IMR-90 (cell line): ENCODE measurements at regions not wholly inside any gene's neighbourhood (a gene's known extent, or its start where the extent isn't known, plus 50 kb on each side); places are given as distances from the start of the nearest gene placed in this dataset.

ENCODE experiments used
- ATAC-seq: fragments of 200-7000 bp; cut with Tn5 transposase; 2 replicates; pipeline ENCODE4 v1.9.1; 2020; ENCODE audit warnings: low read depth, mild to moderate bottlenecking, moderate library complexity
- BruUV-seq: library from RNA; stranded (reverse); fragments of 400-500 nt; replicated peaks from 2 replicates; lab custom pipeline; 2021; lab: Mats Ljungman, UMichigan
- CTCF ChIA-PET: fragments of 300-600 bp; formaldehyde crosslinking; extraction: SDS; loops from one replicate; lab custom pipeline; 2021; ENCODE audit warnings: antibody characterized with exemption; lab: Yijun Ruan, JAX
- POLR2A ChIA-PET: fragments of 300-600 bp; sonication (Branson Sonifier 250); formaldehyde crosslinking; loops from one replicate; lab custom pipeline; 2022; ENCODE audit warnings: antibody characterized with exemption; ENCODE audit not compliant: unreplicated experiment; lab: Charles Lee
- DNase-seq: peaks from one replicate; pipeline ENCODE4 v3.0.0; 2013
- H2AFZ ChIP-seq: replicated peaks from 2 replicates; pipeline ENCODE3; 2013; ENCODE audit warnings: low read length, mild to moderate bottlenecking; ENCODE audit not compliant: poor library complexity
- H2AK5ac ChIP-seq: 2 replicates; pipeline ENCODE4 v1.6.1; 2013; ENCODE audit warnings: low read depth, low read length, inconsistent platforms
- H2AK9ac ChIP-seq: replicated peaks from 2 replicates; pipeline ENCODE3; 2013; ENCODE audit warnings: mild to moderate bottlenecking, low read depth, low read length, moderate library complexity; ENCODE audit not compliant: poor library complexity
- H2BK120ac ChIP-seq: 2 replicates; pipeline ENCODE4 v1.6.1; 2013; ENCODE audit warnings: low read depth, low read length, inconsistent platforms
- H2BK15ac ChIP-seq: 3 replicates; pipeline ENCODE4 v1.6.1; 2013; ENCODE audit warnings: low read depth, low read length, inconsistent platforms
- H2BK20ac ChIP-seq: 2 replicates; pipeline ENCODE4 v1.6.1; 2013; ENCODE audit warnings: low read depth, mild to moderate bottlenecking, inconsistent platforms, low read length, moderate library complexity
- H2BK5ac ChIP-seq: 2 replicates; pipeline ENCODE4 v1.6.1; 2013; ENCODE audit warnings: mild to moderate bottlenecking, low read depth, low read length, inconsistent platforms; ENCODE audit not compliant: poor library complexity, severe bottlenecking
- H3K14ac ChIP-seq: replicated peaks from 2 replicates; pipeline ENCODE4 v1.6.1; 2013; ENCODE audit warnings: low read depth, low read length, inconsistent platforms
- H3K18ac ChIP-seq: 2 replicates; pipeline ENCODE4 v1.6.1; 2013; ENCODE audit warnings: low read depth, low read length, control low read depth
- H3K23ac ChIP-seq: 2 replicates; pipeline ENCODE4 v1.6.1; 2013; ENCODE audit warnings: low read depth, low read length, inconsistent platforms
- H3K27ac ChIP-seq: 2 replicates; pipeline ENCODE4 v1.5.1; 2013; ENCODE audit warnings: mild to moderate bottlenecking, control low read depth, low read length; ENCODE audit not compliant: insufficient read depth
- H3K27me3 ChIP-seq: 2 replicates; pipeline ENCODE4 v1.6.1; 2013; ENCODE audit warnings: low read length; ENCODE audit not compliant: control insufficient read depth, insufficient read depth
- H3K36me3 ChIP-seq: 2 replicates; pipeline ENCODE4 v1.6.1; 2013; ENCODE audit warnings: low read length, mixed read lengths; ENCODE audit not compliant: control insufficient read depth, insufficient read depth
- H3K4ac ChIP-seq: 2 replicates; pipeline ENCODE4 v1.6.1; 2013; ENCODE audit warnings: low read depth, low read length, inconsistent platforms
- H3K4me1 ChIP-seq: 2 replicates; pipeline ENCODE4 v1.6.1; 2013; ENCODE audit warnings: low read length, mixed read lengths; ENCODE audit not compliant: control insufficient read depth, insufficient read depth
- H3K4me2 ChIP-seq: 2 replicates; pipeline ENCODE4 v1.6.1; 2013; ENCODE audit warnings: low read depth, mild to moderate bottlenecking, control low read depth, low read length, moderate library complexity
- H3K4me3 ChIP-seq: 2 replicates; pipeline ENCODE4 v1.5.1; 2013; ENCODE audit warnings: low read depth, mild to moderate bottlenecking, control low read depth, low read length, moderate library complexity; ENCODE audit not compliant: insufficient read depth
- H3K56ac ChIP-seq: 2 replicates; pipeline ENCODE4 v1.6.1; 2013; ENCODE audit warnings: low read length, inconsistent platforms; ENCODE audit not compliant: insufficient read depth; ENCODE audit errors: extremely low read depth
- H3K79me1 ChIP-seq, 2 experiments: 2 replicates each; pipeline ENCODE4 v1.6.1; 2013; ENCODE audit warnings: low read length in 2 of 2, inconsistent platforms in 1 of 2, low read depth in 1 of 2
- H3K9ac ChIP-seq: 2 replicates; pipeline ENCODE4 v1.6.1; 2013; ENCODE audit warnings: low read depth, low read length, control low read depth
- H3K9me1 ChIP-seq: 2 replicates; pipeline ENCODE4 v1.6.1; 2013; ENCODE audit warnings: low read length, inconsistent platforms; ENCODE audit not compliant: insufficient read depth
- H3K9me3 ChIP-seq: 2 replicates; pipeline ENCODE4 v1.6.1; 2013; ENCODE audit warnings: low read length; ENCODE audit not compliant: control insufficient read depth, insufficient read depth
- H4K20me1 ChIP-seq: 2 replicates; pipeline ENCODE4 v1.6.1; 2013; ENCODE audit warnings: low read length, inconsistent platforms; ENCODE audit not compliant: insufficient read depth
- H4K5ac ChIP-seq: 2 replicates; pipeline ENCODE4 v1.6.1; 2013; ENCODE audit warnings: mild to moderate bottlenecking, low read depth, low read length, control low read depth
- H4K8ac ChIP-seq, 2 experiments: 2 replicates each; pipeline ENCODE4 v1.6.1; 2013; ENCODE audit warnings: low read depth in 2 of 2, low read length in 2 of 2, control low read depth in 1 of 2, inconsistent platforms in 1 of 2
- H4K91ac ChIP-seq: 2 replicates; pipeline ENCODE4 v1.6.1; 2013; ENCODE audit warnings: low read depth, low read length, inconsistent platforms; ENCODE audit not compliant: insufficient read depth
- MAFK ChIP-seq: IDR thresholded peaks from 2 replicates; pipeline ENCODE4 v1.6.1; 2012; ENCODE audit warnings: low read depth, low read length, improper control_type of control experiment
- MXI1 ChIP-seq: IDR thresholded peaks from 2 replicates; pipeline ENCODE4 v1.6.1; 2012; ENCODE audit warnings: low read depth, mild to moderate bottlenecking, low read length, moderate library complexity, borderline replicate concordance
- RAD21 ChIP-seq: IDR thresholded peaks from 2 replicates; pipeline ENCODE4 v1.6.1; 2012; ENCODE audit warnings: low read length, improper control_type of control experiment
- dilution Hi-C: fragments of 300-500 bp; cut with HindIII; formaldehyde crosslinking; loops from one replicate; pipeline ENCODE4 v1.14.3; 2018; ENCODE audit warnings: low sequenced_read_pairs; ENCODE audit not compliant: unreplicated experiment
- in situ Hi-C: fragments of 300-500 bp; cut with MboI; formaldehyde crosslinking; loops from 3 replicates; pipeline ENCODE4 v1.14.3; 2019; ENCODE audit warnings: low sequenced_read_pairs, inconsistent platforms, mixed read lengths
- intact Hi-C: fragments of 100-400 bp; cut with micrococcal nuclease; formaldehyde crosslinking; loops from 2 replicates; pipeline ENCODE4 v1.10.0; 2022
- TF ChIP-seq, protein P1 (sequence below): conservative IDR thresholded peaks from 2 replicates; pipeline ENCODE4 v1.5.1; 2012; ENCODE audit warnings: mild to moderate bottlenecking, low read depth, low read length, improper control_type of control experiment

DNA sequence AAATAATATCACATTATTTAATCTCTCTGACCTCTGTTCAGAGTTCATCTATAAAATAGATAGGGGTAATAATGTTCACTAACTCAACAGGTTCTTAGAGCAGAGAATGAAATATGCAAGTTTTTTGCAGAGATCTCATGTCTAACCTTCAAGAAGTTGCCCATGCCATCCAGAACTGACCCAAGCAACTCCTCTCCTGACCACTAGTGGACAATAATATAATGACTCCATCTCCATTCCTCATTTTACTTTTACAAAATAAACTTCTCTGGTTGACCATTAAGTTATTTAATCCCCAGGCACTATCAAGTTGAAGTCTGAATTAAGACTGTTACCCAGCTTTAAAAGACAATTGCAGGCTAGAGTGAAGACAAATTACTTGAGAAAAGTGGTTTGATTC is 382.6 kb downstream of the KCNA4 start:
- DNase-seq: no peak
- no peak overlapping the region for H2AFZ ChIP-seq
- H2BK20ac ChIP-seq: no peak overlapping the region
- H3K27me3 ChIP-seq: no peaks in the 10 kb centered on the region
- H2BK15ac ChIP-seq: no peak overlapping the region
- H3K36me3 ChIP-seq: no peaks in the 10 kb centered on the region
- no peak overlapping the region for H3K23ac ChIP-seq
- intact Hi-C loops (loop anchor here (1.0 kb wide), 1 partner anchor 186 kb away; no protein-coding TSS in a partner anchor), dilution Hi-C loops (no loop called here), in situ Hi-C loops (no loop called here)
- no peak overlapping the region for H3K9ac ChIP-seq
- no peak overlapping the region for H2AK5ac ChIP-seq
- H3K4me1 ChIP-seq: no peaks in the 10 kb centered on the region
- no TSS peak for BruUV-seq
- TF ChIP-seq RAD21: peak; percentile 21
- TF ChIP-seq, protein P1, sequence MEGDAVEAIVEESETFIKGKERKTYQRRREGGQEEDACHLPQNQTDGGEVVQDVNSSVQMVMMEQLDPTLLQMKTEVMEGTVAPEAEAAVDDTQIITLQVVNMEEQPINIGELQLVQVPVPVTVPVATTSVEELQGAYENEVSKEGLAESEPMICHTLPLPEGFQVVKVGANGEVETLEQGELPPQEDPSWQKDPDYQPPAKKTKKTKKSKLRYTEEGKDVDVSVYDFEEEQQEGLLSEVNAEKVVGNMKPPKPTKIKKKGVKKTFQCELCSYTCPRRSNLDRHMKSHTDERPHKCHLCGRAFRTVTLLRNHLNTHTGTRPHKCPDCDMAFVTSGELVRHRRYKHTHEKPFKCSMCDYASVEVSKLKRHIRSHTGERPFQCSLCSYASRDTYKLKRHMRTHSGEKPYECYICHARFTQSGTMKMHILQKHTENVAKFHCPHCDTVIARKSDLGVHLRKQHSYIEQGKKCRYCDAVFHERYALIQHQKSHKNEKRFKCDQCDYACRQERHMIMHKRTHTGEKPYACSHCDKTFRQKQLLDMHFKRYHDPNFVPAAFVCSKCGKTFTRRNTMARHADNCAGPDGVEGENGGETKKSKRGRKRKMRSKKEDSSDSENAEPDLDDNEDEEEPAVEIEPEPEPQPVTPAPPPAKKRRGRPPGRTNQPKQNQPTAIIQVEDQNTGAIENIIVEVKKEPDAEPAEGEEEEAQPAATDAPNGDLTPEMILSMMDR: peak; percentile 28; the same call in 1 of the 2 replicates
- TF ChIP-seq MXI1: no peak
- TF ChIP-seq MAFK: no peak
- H2BK5ac ChIP-seq: no peak overlapping the region
- H4K8ac ChIP-seq: no peak overlapping the region
- ChIA-PET CTCF (no interaction called here), POLR2A (no interaction called here)
- no peaks in the 10 kb centered on the region for H3K9me3 ChIP-seq
- no peak overlapping the region for H3K56ac ChIP-seq
- H3K9me1 ChIP-seq: no peaks in the 10 kb centered on the region
- no peak overlapping the region for H3K14ac ChIP-seq
- H2AK9ac ChIP-seq: no peak overlapping the region
- H2BK120ac ChIP-seq: no peak overlapping the region
- ATAC-seq: peak; percentile 27; the same call in 1 of the 2 replicates
- no peaks in the 10 kb centered on the region for H4K20me1 ChIP-seq
- H3K4me2 ChIP-seq: no peak overlapping the region
- no peak overlapping the region for H4K91ac ChIP-seq
- H4K5ac ChIP-seq: no peak overlapping the region
- H3K79me1 ChIP-seq: no peaks in the 10 kb centered on the region
- no peak overlapping the region for H3K27ac ChIP-seq
- no peak overlapping the region for H3K4me3 ChIP-seq
- H3K18ac ChIP-seq: no peak overlapping the region
- no peak overlapping the region for H3K4ac ChIP-seq
